NCI-H1092 (cell line): ENCODE measurements at regions not wholly inside any gene's neighbourhood (a gene's known extent, or its start where the extent isn't known, plus 50 kb on each side); places are given as distances from the start of the nearest gene placed in this dataset.
"Not testable (repeated sequence)": the region's sequence is repeated elsewhere in the genome, so short reads cannot be mapped to it uniquely, and the experiment has no call there.

ENCODE experiments used
- DNase-seq: peaks from one replicate; lab custom pipeline; 2025; lab: John Stamatoyannopoulos, UW

DNA sequence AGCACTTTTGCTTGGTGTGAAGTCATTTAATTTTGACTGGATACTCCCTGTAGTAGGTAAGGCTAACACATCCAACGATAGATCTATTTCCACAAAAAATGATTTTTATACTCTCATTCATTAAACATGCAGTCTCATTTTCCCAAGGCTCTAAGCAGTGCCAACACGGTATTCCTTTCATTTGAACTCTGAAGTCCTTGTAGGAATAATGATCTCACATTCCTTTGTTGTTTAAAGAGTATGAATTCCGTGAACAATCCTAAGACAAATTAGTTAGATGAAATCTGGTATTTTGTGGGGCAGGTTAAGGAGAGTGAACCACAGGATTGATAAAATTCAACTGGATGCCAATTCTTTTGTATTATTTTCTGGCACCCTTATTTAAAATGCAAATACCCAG, 66.6 kb downstream of the LACC1 start:
- no peak for DNase-seq

DNA sequence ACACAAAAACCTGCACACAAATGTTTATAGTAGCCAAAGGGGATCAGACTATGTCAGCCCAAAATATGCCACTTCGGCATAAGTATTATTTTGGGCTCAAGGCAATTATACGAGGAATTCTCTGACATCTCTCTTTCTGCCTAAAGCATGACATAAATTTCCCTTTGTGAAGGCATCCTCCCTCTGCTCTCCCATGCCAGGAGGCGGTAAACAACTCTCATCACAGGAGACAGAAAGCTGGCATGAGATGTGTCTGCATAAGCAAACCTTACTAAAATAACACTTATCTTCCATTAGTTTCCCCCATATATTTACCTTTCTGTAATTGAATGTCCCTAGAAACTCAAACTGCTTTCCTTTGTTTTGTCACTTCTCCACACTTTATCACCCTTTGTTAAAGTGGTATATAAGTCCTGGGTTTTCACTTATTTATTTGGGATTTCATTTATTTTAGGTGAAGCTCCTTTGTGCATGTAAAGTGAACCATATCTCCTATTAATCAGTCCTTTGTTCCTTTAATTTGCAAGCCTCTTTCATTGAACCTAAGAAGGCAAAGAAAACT, 68.3 kb downstream of the LACC1 start:
- no peak for DNase-seq

DNA sequence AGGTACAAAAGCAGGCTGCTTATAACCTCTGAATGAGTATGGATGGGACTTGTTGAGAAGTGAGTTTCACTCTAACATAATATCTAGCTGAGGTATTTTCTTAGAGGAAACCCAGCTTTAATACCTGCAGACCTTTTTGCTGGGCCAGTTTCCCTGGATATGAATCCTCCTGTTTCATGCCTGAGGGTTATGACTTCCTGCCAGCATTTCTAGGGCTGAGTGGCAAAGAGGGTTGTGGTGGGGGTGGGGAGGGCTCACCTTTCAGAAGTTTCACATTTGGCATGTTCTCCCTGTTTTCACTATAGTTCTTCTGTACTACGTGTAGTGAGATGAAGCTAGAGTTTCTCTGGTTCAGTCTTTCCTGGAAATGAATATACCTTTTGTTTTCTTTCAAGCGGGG, 73.7 kb downstream of the LACC1 start:
- DNase-seq: no peak

DNA sequence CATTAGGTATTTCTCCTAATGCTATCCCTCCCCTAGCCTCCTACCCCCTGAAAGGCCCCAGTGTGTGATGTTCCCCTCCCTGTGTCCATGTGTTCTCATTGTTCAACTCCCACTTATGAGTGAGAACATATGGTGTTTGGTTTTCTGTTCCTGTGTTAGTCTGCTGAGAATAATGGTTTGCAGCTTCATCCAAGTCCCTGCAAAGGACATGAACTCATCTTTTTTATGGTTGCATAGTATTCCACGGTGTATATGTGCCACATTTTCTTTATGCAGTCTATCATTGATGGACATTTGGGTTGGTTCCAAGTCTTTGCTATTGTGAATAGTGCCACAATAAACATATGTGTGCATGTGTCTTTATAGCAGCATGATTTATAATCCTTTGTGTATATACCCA, 77.3 kb downstream of the LACC1 start:
- DNase-seq: not testable (repeated sequence)

DNA sequence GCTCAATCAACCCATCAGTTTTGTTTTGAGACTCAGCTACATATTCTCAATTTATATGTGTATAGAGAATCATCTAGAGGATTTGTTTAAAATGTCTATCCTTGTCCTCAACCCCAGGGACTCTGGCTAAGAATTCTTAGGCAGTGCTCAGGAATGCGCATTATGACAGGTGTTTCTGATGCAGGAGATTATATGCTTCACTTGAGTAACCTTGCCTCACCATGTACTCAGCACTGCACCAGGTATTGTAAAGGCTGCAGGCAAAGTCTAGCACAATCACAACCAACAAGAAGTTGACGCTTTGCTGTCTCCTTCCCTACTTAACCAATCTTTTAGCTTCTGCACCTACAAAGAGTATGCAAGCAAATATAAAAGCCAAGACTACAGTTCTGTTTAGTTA, 79.6 kb downstream of the LACC1 start:
- no peak for DNase-seq

DNA sequence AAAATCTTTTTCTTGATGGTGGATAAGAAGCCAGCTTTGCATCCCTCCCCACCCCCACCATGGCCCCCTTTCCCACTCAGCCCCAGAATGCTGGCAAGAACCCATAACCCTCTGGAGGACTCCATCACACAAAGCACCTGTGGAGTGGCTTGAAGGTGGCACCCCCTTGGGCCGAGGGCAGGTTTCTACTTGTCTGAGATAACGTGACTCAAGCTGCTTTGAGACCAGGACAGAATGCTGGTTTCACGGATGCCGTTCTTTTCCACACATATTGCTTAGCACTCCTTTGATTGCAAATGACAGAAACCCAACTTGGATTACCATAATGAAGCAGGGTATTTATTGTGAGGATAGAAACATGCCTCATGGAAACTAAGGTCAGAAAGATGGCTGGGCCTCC, 82.2 kb downstream of the LACC1 start:
- no peak for DNase-seq

DNA sequence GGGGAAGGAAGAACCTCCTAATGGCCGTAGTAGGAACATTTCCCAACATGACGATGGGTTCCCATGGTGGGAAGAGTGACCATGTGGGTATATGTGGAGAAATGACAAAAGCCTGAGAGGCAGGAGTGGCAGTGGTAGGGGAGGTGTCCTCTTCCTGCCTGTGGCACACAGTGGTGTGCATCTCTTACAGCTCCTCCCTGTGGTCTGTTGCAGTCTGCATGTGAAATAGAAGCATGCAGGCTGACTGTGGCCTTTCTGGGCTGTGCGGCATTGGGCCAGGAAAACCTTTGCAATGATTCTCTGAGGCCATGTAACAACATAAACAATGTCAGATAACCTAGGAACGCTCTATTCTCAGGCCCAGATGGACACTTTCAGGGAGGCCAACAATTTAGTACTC, 84.0 kb downstream of the LACC1 start:
- no peak for DNase-seq

DNA sequence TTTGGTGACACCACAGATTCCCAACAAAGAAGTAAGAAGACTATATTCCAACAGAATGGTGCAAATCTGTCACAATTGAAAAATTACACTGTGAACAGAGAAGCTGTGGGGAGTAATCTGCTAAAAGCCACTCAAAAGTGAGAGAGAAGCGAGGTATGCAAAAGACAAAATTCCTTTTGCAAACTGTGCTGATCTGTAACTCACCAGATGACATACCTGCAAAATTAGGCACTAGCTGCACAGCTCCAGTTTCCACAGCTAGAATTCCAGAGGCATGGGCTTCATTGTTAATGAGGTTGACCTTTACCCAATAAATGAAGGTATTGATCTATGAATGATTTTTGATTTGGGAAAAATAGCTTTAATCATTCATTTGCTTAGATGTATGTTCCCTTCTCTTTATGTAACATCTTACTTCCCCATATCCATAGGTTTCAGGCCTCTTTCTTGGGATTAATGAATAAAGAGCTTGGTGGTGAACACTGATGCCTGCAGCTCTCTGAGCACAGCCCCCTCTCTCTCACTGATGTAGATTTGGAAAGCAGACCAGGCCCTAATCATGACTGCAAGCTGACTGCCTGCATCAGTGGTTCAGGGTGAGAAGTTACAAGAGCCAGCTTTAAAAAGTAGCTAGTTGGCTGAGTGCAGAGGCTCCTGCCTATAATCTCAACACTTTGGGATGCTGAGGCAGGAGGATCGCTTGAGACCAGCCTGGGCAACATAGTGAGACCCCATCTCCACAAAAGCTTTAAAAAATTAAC, 85.2 kb downstream of the LACC1 start:
- DNase-seq: no peak

DNA sequence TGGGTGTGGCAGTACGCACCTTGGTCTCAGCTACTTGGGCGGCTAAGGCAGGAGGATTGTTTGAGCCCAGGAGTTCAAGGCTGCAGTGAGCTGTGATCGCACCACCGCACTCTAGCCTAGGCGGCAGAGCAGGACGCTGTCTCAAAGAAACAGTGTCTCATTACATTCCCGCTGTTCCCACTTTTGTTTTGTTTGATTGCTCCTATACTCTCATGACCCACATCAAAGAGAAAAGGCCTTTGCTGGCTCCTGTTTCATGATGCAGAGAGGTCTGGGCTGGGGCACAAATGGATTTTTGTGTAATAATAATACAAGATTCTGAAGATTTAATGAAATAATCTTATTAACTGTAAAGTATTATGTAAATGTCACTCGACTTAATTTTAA, 85.7 kb downstream of the LACC1 start:
- DNase-seq: no peak

DNA sequence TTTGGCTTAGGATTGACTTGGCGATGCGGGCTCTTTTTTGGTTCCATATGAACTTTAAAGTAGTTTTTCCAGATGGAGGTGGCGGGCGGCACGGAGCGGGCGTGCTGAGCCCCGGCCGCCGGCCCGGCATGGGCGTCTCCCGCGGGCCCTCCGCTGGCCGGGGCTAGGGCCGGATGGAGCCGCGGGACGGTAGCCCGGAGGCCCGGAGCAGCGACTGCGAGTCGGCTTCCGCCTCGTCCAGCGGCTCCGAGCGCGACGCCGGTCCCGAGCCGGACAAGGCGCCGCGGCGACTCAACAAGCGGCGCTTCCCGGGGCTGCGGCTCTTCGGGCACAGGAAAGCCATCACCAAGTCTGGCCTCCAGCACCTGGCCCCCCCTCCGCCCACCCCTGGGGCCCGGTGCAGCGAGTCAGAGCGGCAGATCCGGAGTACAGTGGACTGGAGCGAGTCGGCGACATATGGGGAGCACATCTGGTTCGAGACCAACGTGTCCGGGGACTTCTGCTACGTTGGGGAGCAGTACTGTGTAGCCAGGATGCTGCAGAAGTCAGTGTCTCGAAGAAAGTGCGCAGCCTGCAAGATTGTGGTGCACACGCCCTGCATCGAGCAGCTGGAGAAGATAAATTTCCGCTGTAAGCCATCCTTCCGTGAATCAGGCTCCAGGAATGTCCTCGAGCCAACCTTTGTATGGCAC, 88.7 kb downstream of the LACC1 start:
- DNase-seq: not testable (repeated sequence)

DNA sequence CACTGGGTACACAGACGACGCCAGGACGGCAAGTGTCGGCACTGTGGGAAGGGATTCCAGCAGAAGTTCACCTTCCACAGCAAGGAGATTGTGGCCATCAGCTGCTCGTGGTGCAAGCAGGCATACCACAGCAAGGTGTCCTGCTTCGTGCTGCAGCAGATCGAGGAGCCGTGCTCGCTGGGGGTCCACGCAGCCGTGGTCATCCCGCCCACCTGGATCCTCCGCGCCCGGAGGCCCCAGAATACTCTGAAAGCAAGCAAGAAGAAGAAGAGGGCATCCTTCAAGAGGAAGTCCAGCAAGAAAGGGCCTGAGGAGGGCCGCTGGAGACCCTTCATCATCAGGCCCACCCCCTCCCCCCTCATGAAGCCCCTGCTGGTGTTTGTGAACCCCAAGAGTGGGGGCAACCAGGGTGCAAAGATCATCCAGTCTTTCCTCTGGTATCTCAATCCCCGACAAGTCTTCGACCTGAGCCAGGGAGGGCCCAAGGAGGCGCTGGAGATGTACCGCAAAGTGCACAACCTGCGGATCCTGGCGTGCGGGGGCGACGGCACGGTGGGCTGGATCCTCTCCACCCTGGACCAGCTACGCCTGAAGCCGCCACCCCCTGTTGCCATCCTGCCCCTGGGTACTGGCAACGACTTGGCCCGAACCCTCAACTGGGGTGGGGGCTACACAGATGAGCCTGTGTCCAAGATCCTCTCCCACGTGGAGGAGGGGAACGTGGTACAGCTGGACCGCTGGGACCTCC, 89.4 kb downstream of the LACC1 start:
- DNase-seq: not testable (repeated sequence)

DNA sequence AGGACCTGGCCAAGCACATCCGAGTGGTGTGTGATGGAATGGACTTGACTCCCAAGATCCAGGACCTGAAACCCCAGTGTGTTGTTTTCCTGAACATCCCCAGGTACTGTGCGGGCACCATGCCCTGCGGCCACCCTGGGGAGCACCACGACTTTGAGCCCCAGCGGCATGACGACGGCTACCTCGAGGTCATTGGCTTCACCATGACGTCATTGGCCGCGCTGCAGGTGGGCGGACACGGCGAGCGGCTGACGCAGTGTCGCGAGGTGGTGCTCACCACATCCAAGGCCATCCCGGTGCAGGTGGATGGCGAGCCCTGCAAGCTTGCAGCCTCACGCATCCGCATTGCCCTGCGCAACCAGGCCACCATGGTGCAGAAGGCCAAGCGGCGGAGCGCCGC, 90.2 kb downstream of the LACC1 start:
- not testable (repeated sequence) for DNase-seq

DNA sequence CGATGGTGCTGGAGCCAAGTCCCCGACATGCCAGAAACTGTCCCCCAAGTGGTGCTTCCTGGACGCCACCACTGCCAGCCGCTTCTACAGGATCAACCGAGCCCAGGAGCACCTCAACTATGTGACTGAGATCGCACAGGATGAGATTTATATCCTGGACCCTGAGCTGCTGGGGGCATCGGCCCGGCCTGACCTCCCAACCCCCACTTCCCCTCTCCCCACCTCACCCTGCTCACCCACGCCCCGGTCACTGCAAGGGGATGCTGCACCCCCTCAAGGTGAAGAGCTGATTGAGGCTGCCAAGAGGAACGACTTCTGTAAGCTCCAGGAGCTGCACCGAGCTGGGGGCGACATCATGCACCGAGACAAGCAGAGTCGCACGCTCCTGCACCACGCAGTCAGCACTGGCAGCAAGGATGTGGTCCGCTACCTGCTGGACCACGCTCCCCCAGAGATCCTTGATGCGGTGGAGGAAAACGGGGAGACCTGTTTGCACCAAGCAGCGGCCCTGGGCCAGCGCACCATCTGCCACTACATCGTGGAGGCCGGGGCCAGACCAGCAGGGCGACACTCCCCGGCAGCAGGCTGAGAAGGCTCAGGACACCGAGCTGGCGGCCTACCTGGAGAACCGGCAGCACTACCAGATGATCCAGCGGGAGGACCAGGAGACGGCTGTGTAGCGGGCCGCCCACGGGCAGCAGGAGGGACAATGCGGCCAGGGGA, 91.0 kb downstream of the LACC1 start:
- DNase-seq: not testable (repeated sequence)

DNA sequence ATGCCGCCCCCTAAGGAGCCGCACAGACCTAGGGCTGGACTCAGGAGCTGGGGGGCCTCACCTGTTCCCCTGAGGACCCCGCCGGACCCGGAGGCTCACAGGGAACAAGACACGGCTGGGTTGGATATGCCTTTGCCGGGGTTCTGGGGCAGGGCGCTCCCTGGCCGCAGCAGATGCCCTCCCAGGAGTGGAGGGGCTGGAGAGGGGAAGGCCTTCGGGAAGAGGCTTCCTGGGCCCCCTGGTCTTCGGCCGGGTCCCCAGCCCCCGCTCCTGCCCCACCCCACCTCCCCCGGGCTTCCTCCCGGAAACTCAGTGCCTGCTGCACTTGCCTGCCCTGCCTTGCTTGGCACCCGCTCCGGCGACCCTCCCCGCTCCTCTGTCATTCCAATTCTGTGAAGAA, 91.6 kb downstream of the LACC1 start:
- DNase-seq: not testable (repeated sequence)

DNA sequence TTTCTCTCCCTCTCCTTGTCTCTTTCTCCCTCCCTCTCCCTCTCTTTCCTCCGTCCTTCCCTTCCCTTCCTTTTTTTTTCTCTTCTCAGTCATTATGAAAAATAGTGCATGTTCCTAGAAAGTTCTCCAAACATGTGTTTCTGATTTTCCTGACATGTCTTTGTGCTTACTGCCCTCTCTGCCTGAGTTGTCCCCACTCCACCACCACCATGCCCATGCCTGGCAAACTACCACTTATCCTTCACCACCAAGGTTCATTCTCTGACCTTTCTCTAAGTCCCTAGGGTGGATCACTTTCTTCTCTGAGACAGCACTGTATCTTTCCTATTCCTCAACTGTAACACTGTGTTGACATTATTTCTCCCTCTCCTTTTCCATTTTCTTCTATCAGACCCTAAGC, 98.2 kb downstream of the LACC1 start:
- no peak for DNase-seq

DNA sequence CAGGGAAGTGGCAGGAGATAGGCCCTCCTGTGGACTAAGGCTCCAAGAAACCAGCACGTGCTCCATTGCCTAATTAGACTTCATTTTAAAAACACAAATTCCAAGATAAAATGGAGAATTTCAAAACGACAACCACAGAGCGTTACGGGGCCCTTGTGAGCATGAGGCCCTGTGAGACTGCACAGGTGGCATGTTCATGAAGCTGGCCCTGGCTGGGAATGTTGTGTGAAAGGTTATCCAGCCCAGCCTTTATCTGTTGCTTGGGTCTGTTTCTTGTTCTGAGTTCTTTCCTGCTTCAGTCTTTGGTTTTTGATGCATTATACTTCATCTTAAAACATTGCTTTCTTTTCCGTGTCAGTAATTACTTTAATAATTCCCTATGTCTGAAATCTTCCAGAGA, 99.0 kb downstream of the LACC1 start:
- no peak for DNase-seq

DNA sequence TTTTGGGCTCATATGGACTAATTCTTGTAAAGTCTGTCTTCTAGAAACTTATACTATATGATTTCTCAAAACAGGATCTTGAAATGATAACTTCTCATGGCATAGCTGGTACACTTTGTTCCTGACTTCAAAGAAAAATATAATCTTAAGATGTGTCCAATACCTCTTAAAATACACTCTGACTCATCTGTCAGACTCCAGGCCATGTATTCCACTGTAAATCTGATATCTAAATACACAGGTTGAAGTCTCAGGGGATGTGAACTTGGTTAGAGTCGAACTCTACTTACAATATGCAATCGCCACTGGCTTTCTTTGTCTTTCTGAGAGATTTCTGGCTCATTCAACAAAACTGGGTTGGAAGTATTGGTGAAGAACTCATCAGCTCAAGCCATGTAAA, 99.8 kb downstream of the LACC1 start:
- DNase-seq: no peak

DNA sequence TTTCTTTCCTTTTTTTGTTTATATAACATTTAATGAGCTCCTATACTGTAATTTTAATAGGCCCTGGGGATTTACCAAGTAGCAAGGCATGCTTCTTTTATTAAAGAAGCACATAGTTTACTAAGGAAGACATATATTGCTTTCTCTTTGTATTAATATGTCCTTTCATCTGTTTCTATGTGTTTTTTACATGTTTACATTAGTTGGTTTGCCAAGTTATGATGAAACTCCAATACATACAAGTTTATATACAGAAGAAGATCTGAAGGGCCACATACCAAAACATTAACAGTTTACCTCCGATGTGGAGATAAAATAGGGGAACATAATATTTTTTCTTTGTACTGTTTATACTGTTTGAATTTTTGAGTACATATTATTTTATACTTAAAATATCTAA, 100.9 kb downstream of the LACC1 start:
- no peak for DNase-seq

DNA sequence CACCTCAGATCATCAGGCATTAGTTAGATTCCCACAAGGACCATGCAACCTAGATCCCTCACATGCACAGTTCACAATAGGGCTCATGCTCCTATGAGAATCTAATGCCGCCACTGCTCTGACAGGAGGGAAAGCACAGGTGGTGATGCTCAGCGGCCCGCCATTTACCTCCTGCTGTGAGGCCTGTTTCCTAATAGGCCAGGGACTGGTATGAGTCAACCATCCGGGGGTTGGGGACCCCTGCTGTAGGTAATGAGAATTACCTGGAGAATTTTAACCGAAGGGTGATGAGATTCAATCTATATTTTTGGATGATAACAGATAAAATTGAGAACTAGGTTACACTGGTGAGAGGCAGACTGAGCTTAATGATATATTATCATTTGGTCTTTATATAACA, 101.4 kb downstream of the LACC1 start:
- no peak for DNase-seq

DNA sequence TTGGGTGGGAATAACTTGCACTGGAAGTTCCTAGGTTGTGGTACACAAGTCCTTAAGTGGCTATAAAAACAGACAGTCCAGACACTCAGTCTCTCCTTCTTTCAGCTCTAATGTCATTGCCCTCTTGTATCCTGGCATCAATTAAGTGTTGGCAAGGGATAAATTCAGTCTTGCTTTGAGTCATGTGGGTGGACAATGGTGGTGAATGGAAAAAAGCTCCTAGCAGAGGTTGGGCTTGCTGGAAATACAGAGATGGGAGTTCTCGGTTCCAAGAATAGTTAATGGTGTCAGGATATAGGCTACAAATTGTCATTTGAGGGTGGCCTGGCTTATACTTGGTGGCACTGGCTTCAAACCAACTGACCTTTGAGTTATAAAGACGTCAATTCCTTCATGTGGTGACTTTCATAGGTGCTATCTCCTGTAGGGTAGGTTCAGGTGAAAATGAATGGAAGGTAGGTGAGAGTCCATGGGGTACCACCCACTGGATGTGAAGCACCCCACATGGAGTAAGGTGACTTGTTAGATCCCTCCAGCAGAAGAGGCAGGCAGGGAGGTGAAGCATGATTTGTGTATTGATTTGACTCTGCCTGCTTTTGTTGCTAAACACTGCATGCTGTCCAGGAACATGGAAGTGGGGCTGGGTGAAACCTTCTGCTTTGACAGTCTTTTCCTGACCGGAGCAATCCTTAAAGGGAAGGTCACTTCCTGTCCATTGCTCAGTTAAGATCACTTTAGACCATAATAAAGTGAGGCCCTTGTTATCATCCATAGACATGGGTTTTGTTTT, 102.0 kb downstream of the LACC1 start:
- DNase-seq: no peak

DNA sequence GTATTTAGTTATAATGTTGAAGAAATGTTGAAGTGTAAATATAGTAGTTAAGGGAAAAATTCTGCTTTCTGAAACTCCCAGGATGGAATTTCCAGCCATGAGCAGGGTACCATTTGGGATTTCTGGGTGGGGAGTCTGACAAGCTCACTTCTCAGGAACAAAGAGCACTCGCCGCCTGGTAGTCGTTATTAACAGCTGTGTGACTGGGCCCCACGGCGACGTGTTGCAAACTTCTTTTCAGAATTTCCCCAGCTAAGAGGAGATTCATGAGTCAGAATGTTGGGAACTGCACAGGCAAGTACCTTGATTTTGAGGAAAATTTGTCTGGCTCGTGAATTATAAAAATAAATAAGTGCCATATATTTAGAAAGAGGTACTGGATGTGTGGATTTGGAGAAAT, 103.7 kb downstream of the LACC1 start:
- no peak for DNase-seq
